ENCODE measurements at regions not wholly inside any gene's neighbourhood (a gene's known extent, or its start where the extent isn't known, plus 50 kb on each side); places are given as distances from the start of the nearest gene placed in this dataset.
"Not testable (repeated sequence)": the region's sequence is repeated elsewhere in the genome, so short reads cannot be mapped to it uniquely, and the experiment has no call there.

DNA sequence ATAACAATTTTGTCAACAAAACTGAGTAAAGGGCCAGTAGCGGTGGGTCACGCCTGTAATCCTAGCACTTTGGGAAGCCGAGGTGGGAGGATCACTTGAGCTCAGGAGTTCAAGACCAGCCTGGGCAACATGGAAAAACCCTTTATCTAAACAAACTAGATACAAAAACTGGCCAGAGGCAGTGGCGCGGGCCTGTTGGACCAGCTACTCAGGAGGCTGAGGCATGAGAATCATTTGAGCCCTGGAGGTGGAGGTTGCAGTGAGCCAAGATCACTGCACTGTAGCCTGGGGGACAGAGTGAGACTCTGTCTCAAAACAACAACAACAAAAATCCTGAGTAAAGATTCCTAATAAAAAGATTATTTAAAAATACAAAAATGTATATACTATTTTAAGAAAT lies 583.1 kb downstream of the KCNJ2 start:
- TF ChIP-seq, protein P1, sequence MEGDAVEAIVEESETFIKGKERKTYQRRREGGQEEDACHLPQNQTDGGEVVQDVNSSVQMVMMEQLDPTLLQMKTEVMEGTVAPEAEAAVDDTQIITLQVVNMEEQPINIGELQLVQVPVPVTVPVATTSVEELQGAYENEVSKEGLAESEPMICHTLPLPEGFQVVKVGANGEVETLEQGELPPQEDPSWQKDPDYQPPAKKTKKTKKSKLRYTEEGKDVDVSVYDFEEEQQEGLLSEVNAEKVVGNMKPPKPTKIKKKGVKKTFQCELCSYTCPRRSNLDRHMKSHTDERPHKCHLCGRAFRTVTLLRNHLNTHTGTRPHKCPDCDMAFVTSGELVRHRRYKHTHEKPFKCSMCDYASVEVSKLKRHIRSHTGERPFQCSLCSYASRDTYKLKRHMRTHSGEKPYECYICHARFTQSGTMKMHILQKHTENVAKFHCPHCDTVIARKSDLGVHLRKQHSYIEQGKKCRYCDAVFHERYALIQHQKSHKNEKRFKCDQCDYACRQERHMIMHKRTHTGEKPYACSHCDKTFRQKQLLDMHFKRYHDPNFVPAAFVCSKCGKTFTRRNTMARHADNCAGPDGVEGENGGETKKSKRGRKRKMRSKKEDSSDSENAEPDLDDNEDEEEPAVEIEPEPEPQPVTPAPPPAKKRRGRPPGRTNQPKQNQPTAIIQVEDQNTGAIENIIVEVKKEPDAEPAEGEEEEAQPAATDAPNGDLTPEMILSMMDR (conservative IDR thresholded peaks at IDR 0.05; ENCODE audit: low read length), result not testable (repeated sequence)
- TF ChIP-seq EZH2phosphoT487 (IDR thresholded peaks at IDR 0.05; ENCODE audit: borderline replicate concordance), result not testable (repeated sequence)

Data from Loucy (cell line).